ENCODE measurements at regions not wholly inside any gene's neighbourhood (a gene's known extent, or its start where the extent isn't known, plus 50 kb on each side); places are given as distances from the start of the nearest gene placed in this dataset.

- TF ChIP-seq ATF6 (CRISPR knock-in tag; IDR thresholded peaks at IDR 0.05) (no peak), TEAD4 (CRISPR knock-in tag; IDR thresholded peaks at IDR 0.05) (no peak), FOXK1 (CRISPR knock-in tag; IDR thresholded peaks at IDR 0.05) (no peak), RELA (CRISPR knock-in tag; IDR thresholded peaks at IDR 0.05; ENCODE audit: borderline replicate concordance) (no peak), ZNF423 (CRISPR knock-in tag; IDR thresholded peaks at IDR 0.05) (no peak)
These were observed 358.9 kb downstream of the HRH4 start (continued) for GRCh38 chr18:24819141-24819890.

- no peak for DNase-seq (ENCODE audit: low spot score)
- no peaks in the 10 kb centered on the region for H3K36me3 Mint-ChIP-seq
- H3K27me3 Mint-ChIP-seq (ENCODE audit: low read depth), result no peaks in the 10 kb centered on the region
- ChIA-PET CTCF (no interaction called here), POLR2A (no interaction called here)
- H3K9me3 Mint-ChIP-seq, result no peaks in the 10 kb centered on the region
- H3K27ac Mint-ChIP-seq, result no peak overlapping the region
- no peak for TF ChIP-seq ZNF671 (CRISPR knock-in tag; IDR thresholded peaks at IDR 0.05)
- TF ChIP-seq NFE2L1 (CRISPR knock-in tag; IDR thresholded peaks at IDR 0.05), result no peak
- TF ChIP-seq CBFB (CRISPR knock-in tag; IDR thresholded peaks at IDR 0.05; ENCODE audit: low read depth), result no peak
- no peak for TF ChIP-seq IRF1 (CRISPR knock-in tag; IDR thresholded peaks at IDR 0.05)
- TF ChIP-seq AR (CRISPR knock-in tag; IDR thresholded peaks at IDR 0.05), result no peak
- no peak for TF ChIP-seq TP53 (CRISPR knock-in tag; IDR thresholded peaks at IDR 0.05)
- TF ChIP-seq ZNF138 (CRISPR knock-in tag; conservative IDR thresholded peaks at IDR 0.05), result no peak
- no peak for TF ChIP-seq TEAD1 (CRISPR knock-in tag; IDR thresholded peaks at IDR 0.05)
- TF ChIP-seq MLX (CRISPR knock-in tag; IDR thresholded peaks at IDR 0.05), result no peak
- no peak for TF ChIP-seq ATF2 (CRISPR knock-in tag; IDR thresholded peaks at IDR 0.05; ENCODE audit: borderline replicate concordance, low read depth)
- TF ChIP-seq JUN (CRISPR knock-in tag; IDR thresholded peaks at IDR 0.05), result no peak
- TF ChIP-seq TEAD4 (CRISPR knock-in tag; IDR thresholded peaks at IDR 0.05), result no peak
- TF ChIP-seq RELA (CRISPR knock-in tag; IDR thresholded peaks at IDR 0.05; ENCODE audit: borderline replicate concordance), result no peak
- no peak for TF ChIP-seq GTF2I (CRISPR knock-in tag; conservative IDR thresholded peaks at IDR 0.05)
- no peak overlapping the region for H3K4me3 Mint-ChIP-seq
- peaks cover 36% of the 10 kb centered on the region for H3K4me1 Mint-ChIP-seq
- ATAC-seq, result no peak
These were observed 365.0 kb downstream of the HRH4 start for GRCh38 chr18:24825397-24825796.

Measured in WTC11 (cell line).